Stimulated activated CD4-positive, alpha-beta T cell treated with anti-CD3 and anti-CD28 coated beads, Interleukin-2, amount 100 ng/mL, for 4 hours (primary cell): ENCODE measurements at regions not wholly inside any gene's neighbourhood (a gene's known extent, or its start where the extent isn't known, plus 50 kb on each side); places are given as distances from the start of the nearest gene placed in this dataset.

Source experiments
- DNase-seq: peaks from one replicate; pipeline ENCODE4 v3.0.0-alpha.2; 2020; ENCODE audit warnings: low read depth

DNA sequence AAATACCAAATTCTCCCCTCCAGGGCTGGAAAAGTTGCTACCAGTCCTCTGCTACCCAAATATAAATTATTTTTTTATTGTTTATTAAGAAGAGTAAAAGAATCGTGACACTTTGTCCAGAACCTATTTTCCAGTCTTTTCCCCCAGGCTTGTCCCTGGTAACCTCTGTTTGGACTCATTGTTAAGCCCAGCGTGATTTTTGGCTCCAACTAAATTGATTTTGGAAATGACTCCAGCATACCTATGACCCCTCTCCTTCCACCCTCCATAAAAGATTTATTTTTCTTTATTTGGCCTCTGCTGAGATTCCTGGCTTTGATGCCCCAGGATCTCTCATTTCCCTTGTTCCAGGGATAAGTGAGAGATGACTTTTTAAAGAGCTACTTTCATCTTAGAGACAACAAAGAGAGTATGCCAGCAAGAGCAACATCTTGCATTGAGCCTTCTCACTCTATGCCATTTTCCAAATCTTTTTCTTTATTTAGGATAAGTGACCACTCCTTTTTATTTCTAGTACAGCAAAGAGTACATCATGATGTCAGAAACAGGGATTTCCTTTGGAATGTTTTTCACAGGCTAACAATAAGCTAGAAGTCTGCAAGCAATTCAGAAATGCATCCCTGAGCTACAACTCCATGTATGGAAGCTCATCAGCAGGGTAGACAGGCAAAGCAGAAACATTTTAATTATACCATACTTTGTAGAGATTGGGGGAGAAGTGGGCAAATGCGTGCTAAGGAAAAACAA is 75.8 kb downstream of the DAD1 start:
- DNase-seq: no peak

DNA sequence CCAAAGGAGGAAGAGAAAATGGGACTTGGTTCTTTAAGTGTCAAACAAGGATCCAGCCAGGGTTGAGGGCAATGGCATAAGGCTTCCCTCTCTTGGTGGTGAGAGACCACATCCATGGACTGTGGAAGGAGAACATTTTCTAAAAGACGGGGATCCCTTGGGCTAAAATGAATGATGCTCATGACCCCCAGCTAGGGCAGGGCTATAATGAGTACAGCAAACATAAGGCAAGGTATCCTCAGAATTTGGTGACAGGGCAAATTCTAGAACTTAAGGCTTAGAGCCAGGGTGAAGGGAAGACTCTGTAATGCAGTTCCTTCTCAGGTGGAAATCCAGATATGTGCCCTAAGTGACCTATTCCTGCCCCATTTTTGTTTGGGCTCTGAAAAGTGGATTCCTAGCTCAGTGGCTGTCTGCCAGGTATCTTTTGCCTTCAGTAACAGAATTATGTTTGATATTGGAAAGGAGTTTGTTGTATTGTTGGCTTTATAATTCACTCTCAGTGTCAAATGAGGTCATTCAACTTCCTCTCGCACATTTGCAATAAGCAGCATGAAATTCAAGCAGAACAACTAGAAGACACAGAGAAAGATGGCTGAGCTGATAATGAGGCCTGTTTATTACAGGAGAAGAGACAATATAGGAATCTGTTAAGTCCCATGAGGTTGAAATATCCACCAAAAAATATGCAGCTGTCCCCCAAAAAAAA is 76.8 kb downstream of the DAD1 start:
- DNase-seq: no peak

DNA sequence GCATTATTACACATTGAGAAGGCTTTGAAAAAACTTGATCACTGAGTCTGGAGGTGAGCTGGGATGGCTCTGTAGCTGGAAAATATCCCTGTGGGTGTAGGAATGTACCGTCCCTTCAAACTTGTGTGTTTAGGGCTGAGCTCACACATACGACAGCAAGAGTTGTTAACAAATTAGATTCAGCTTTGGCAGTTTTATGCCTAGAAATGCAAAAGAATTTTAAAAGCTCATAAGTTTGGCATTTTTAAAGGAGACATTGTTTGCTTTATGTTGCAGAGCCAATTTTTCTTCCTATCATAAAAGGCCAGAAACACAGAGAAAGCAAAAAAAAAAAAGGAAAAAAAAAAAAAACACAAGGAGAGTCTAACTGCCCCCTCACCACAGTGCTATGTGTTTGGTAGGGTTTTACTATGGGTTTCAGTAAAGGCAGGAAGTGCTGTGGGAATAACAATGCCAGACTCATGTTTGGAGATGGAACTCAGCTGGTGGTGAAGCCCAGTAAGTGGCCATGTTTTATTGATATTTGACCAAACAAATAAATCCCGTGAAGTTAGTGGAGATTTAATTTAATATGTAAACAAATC is 78.4 kb downstream of the DAD1 start:
- DNase-seq: no peak

GRCh38 chr14:22509751-22510300 is 79.2 kb downstream of the DAD1 start:
- DNase-seq: no peak

DNA sequence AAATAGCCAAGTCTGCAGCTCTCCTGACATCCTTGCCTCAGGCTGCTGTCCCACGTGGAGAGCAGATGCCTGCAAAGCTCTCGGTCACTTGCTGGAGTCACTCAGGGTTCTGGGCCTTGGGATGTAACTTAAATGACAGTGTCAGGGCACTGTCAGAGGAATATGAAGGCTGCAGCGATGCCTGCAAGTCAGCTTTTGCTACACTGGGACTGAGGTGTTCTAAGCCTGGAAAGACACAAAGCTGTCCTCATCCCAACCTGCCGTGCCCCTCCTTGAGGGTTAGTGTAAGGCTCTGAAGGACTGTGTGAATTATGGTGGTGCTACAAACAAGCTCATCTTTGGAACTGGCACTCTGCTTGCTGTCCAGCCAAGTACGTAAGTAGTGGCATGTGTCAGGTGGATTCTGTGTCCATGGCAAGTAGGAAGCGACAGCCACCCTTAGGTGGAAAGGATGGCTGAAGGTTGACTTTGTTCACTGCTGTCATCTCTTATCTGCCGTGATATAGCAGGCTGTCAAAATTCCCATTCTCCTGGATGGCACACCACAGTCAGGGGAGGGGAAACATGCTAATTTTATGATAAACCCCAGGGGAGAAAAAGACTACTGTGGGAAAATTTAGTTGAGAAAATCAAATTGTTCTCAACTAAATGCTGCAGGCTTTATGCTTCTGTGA is 79.9 kb downstream of the DAD1 start:
- DNase-seq: no peak

DNA sequence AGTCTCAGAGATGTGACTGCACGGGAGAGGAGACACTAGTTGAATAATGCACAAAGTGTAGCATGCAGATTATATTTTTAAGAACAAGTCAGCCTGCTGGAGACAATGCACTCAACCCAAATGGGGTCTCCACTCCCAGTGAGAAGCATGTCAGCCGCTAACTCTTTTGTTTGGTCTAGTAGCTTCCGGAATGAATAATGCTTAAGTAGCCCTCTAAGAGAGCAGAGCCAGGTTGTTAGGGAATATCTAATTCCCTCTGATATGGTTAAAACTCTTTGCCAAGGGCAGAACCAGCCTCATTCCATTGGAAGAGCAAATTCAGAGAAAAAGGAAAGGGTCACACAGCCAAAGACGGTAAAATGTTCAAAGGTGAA is 80.4 kb downstream of the DAD1 start:
- no peak for DNase-seq

GRCh38 chr14:22508150-22508457 is 80.9 kb downstream of the DAD1 start:
- DNase-seq: no peak

GRCh38 chr14:22506778-22507351 is 82.2 kb downstream of the DAD1 start:
- no peak for DNase-seq

DNA sequence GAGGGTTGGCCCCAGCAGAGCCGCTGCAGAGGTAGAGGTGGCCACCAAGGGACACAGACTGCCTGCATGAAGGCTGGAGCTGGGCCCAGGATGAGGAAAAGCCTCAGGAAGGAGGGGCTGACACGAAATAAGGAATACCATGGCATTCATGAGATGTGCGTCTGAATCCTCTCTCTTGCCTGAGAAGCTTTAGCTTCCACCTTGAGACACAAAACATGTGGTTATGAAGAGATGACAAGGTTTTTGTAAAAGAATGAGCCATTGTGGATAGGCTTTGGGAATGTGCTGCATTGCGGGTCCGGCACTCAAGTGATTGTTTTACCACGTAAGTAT is 82.7 kb downstream of the DAD1 start:
- no peak for DNase-seq

DNA sequence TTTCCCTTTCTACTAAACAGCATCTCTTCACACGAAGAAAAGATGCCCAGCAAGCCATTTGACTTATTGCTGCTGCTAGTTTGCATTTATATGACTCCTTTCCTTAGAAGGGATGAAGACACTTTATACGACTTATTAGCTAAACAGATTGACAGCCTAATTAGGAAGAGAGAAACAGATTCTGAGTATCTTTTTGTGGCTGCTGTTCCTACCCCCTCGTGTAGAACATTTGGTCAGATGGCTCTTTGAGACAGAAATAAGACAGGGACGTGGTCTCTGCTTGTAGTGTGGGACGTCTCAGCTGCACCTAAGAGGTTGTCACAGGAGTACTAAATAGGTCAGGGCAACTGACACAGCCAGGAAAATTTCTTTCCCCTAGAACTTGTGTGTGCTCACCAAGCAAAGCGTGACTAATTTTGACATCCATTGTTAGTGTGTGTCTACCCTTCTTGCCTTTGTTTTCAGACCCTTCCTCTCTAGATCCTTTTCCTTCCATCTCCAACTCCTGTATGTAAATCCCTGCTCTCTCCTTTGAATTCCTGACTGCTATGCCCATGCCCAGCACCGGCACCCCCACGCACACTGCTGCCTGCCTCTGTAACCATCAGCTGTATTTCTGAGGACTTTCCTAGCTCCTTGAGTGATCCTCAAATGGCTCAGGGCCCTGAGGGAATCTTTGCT is 83.2 kb downstream of the DAD1 start:
- DNase-seq: no peak

- DNase-seq: no peak
These were observed 83.7 kb downstream of the DAD1 start for GRCh38 chr14:22505309-22505696.

- DNase-seq: no peak
These were observed 86.5 kb downstream of the DAD1 start for GRCh38 chr14:22502551-22502950.

- no peak for DNase-seq
These were observed 87.0 kb downstream of the DAD1 start for GRCh38 chr14:22502007-22502406.

GRCh38 chr14:22500954-22501726 is 87.9 kb downstream of the DAD1 start:
- no peak for DNase-seq

DNA sequence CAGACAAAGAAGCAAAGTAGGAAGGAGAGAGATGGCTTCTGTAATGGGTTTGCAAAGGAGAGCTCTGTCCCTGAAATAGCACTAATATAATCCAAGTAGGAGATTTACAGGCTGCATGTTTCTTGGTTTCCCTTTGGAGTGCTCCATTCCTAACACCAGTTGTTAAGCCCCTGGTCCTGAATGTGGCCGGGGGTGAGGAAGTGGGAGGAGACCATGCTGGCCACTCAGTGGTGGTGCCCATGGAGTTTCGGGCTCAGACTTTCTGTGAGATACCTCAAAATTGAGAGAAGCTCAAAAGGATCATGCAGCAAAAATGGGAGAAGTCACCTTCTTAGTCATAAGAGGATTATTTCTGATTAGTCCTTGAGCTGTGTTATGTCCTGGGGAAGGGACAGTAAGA is 88.5 kb downstream of the DAD1 start:
- DNase-seq: no peak

- no peak for DNase-seq
These were observed 91.3 kb downstream of the DAD1 start for GRCh38 chr14:22497671-22498093.

- DNase-seq: no peak
These were observed 91.9 kb downstream of the DAD1 start for GRCh38 chr14:22497144-22497423.

DNA sequence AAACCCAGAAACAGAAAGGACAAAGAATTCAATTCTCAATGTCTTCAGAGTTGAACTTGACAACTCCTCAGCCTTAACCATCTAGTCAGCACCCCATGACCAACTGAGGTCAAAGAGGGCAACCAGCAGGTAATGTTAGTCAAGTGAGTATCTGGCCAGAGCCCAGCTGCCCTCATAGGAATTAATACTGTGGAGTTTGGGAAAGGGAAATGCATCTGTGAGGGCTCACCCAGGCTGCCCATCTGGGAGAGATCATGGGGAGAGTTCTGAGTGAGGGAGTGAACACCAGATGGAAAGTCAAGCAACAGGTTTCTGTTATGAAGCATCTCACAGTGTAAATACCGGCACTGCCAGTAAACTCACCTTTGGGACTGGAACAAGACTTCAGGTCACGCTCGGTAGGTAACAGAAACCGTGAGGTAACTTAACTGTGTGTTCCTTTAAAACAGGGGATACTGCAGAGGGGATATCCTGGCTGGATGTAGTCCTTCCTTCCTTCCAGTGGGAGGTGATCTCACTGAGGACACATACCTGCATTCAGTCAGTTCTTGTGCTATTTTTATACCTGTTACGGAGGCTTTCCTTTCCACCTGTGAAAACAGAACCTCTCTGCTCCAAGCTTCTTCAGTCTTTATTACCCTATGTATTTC is 94.4 kb downstream of the DAD1 start:
- DNase-seq: no peak

DNA sequence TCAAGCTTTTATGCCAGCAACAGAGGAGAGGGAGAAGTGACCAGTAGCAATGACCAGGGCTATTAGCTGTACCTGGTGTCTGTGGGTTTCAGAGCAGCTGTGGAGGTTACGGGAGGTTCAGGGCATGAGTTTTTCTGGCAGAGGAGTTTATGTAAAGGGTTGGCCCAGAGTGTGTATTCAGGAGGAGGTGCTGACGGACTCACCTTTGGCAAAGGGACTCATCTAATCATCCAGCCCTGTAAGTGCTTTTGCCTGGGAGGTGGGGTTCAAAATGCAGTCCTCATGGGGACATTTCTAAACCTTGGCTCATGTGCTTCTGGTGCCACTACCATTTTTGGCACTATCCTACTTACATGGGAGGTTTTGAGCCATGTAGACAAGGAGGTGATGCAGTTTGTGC is 95.3 kb downstream of the DAD1 start:
- no peak for DNase-seq

DNA sequence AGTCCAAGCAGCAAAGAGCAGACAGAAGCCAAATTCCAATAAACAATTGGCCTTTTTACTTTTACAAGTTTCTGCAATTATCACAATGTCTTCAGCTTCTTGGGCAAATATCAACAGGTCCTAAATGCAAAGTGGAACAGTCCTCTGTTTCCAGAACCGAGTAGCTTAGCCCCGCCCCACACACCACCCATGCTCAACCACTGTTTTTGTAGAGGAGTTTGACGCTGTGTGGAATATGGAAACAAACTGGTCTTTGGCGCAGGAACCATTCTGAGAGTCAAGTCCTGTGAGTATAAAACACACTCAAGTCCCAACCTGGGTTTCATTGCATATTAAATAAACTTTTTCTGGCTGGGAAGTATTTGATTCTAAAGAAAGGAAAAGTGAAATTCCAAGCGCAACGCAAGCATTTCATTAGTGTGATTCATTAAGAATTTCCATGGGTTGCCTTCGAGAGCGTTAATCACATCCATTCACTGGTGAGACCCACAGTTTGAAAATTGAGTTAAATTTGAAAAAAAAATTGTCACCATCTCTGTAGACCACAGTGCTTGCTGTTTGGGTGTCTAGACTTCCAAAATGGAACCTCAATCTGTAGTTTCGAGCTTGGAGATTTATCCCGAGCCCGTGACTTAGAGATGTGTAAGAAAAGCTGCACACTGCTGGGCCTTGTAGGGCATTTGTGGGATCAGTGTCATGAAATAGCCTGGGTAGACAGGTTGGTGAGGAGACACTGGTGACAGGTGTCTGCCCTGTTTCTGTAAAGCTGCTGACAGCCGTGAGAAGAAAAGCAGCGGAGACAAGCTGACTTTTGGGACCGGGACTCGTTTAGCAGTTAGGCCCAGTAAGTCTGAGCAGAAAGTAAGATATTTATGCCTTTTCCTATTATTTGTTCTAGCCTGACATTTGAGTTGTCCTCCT is 96.1 kb downstream of the DAD1 start:
- no peak for DNase-seq
